Panc1 (cell line): ENCODE measurements at regions not wholly inside any gene's neighbourhood (a gene's known extent, or its start where the extent isn't known, plus 50 kb on each side); places are given as distances from the start of the nearest gene placed in this dataset.

Source experiments
- ATAC-seq: fragments of 200-7000 bp; cut with Tn5 transposase; 2 replicates; pipeline ENCODE4 v1.9.1; 2020; ENCODE audit warnings: mild to moderate bottlenecking, moderate library complexity
- BruUV-seq: library from RNA; stranded (reverse); fragments of 400-500 nt; replicated peaks from 2 replicates; lab custom pipeline; 2021; lab: Mats Ljungman, UMichigan
- CTCF ChIA-PET: fragments of 300-600 bp; sonication (Branson Sonifier 250); formaldehyde crosslinking; loops from one replicate; lab custom pipeline; 2022; ENCODE audit warnings: antibody characterized with exemption; lab: Charles Lee
- POLR2A ChIA-PET: fragments of 300-600 bp; sonication (Branson Sonifier 250); formaldehyde crosslinking; loops from one replicate; lab custom pipeline; 2022; ENCODE audit warnings: antibody characterized with exemption; lab: Charles Lee
- DNase-seq: peaks from one replicate; pipeline ENCODE4 v3.0.0-alpha.2; 2010; ENCODE audit warnings: low read depth, low spot score
- H3K27ac ChIP-seq: 2 replicates; pipeline ENCODE4 v1.5.1; 2011; ENCODE audit warnings: mild to moderate bottlenecking, low read length, inconsistent platforms
- H3K27me3 ChIP-seq: fragments of 200-500 bp; sonication (Bioruptor generic); 2 replicates; pipeline ENCODE4 v1.6.0; 2014; ENCODE audit warnings: low read length, inconsistent platforms; ENCODE audit not compliant: control insufficient read depth, insufficient read depth
- H3K36me3 ChIP-seq: fragments of 200-500 bp; sonication (Bioruptor generic); 2 replicates; pipeline ENCODE4 v1.5.1; 2014; ENCODE audit warnings: inconsistent platforms, mild to moderate bottlenecking, low read length, moderate library complexity; ENCODE audit not compliant: control insufficient read depth, insufficient read depth
- H3K4me1 ChIP-seq: 2 replicates; pipeline ENCODE4 v1.5.1; 2011; ENCODE audit warnings: inconsistent platforms, mild to moderate bottlenecking, low read length, moderate library complexity; ENCODE audit not compliant: control insufficient read depth, insufficient read depth
- H3K4me3 ChIP-seq, 2 experiments: 2 replicates each; pipeline ENCODE4 v1.5.1; 2011 to 2012; ENCODE audit warnings: low read depth in 2 of 2, low read length in 2 of 2, mild to moderate bottlenecking in 2 of 2, inconsistent platforms in 1 of 2, moderate library complexity in 1 of 2
- H3K9me3 ChIP-seq: fragments of 200-500 bp; sonication (Bioruptor generic); 2 replicates; pipeline ENCODE4 v1.5.1; 2014; ENCODE audit warnings: low read depth, mild to moderate bottlenecking, inconsistent platforms, low read length, moderate library complexity; ENCODE audit not compliant: control insufficient read depth, insufficient read depth
- CTCF ChIP-seq: fragments of 450-650 bp; IDR thresholded peaks from 2 replicates; pipeline ENCODE4 v1.5.1; 2017; ENCODE audit warnings: mild to moderate bottlenecking
- POLR2AphosphoS5 ChIP-seq: IDR thresholded peaks from 2 replicates; pipeline ENCODE4 v1.6.1; 2012; ENCODE audit warnings: mild to moderate bottlenecking, low read depth, low read length, moderate library complexity
- REST ChIP-seq, 2 experiments: IDR thresholded peaks; 2 replicates each; pipeline ENCODE4 v1.6.1; 2011 to 2012; ENCODE audit warnings: low read depth in 2 of 2, control low read depth in 1 of 2, low read length in 1 of 2, mild to moderate bottlenecking in 1 of 2, moderate library complexity in 1 of 2; ENCODE audit not compliant: insufficient read depth in 1 of 2
- SIN3A ChIP-seq: IDR thresholded peaks from 2 replicates; pipeline ENCODE4 v1.6.1; 2012; ENCODE audit warnings: low read depth, mild to moderate bottlenecking, low read length, moderate library complexity, borderline replicate concordance; ENCODE audit not compliant: insufficient read depth
- TCF7L2 ChIP-seq: IDR thresholded peaks from 2 replicates; pipeline ENCODE4 v1.6.1; 2011; ENCODE audit warnings: mild to moderate bottlenecking, low read depth, low read length, inconsistent platforms
- in situ Hi-C: cut with HindIII; loops from 2 replicates; pipeline ENCODE4 v1.10.0; 2016; ENCODE audit warnings: low sequenced_read_pairs, low pct_unique_long_range_greater_than_20kb
- intact Hi-C: fragments of 100-400 bp; cut with micrococcal nuclease; formaldehyde crosslinking; loops from one replicate; pipeline ENCODE4 v1.10.0; 2022; ENCODE audit not compliant: unreplicated experiment

GRCh38 chr4:125225806-125226205 lies 88.9 kb upstream of the FAT4 start:
- BruUV-seq = no TSS peak
- in situ Hi-C loops (no loop called here), intact Hi-C loops (no loop called here)
- no peak for TF ChIP-seq REST (IDR thresholded peaks at IDR 0.05; ENCODE audit: insufficient read depth in 1 of 2, low read depth in 2 of 2, low read length in 1 of 2)
- TF ChIP-seq SIN3A = no peak
- TF ChIP-seq POLR2AphosphoS5 = no peak
- no peak for TF ChIP-seq CTCF
- no peak for TF ChIP-seq TCF7L2
- Histone ChIP-seq H3K36me3 (no peaks in the 10 kb centered on the region), H3K27ac (no peak overlapping the region), H3K4me1 (no peaks in the 10 kb centered on the region), H3K4me3 (no peak overlapping the region), H3K9me3 (no peaks in the 10 kb centered on the region), H3K27me3 (no peaks in the 10 kb centered on the region)
- POLR2A ChIA-PET = no interaction called here
- ATAC-seq = no peak
- CTCF ChIA-PET = no interaction called here
- DNase-seq = no peak

- CTCF ChIA-PET = no interaction called here
These were observed 114.2 kb upstream of the FAT4 start for GRCh38 chr4:125200556-125200955.

More at GRCh38 chr4:125200556-125200955, 114.2 kb upstream of the FAT4 start:
- no peaks in the 10 kb centered on the region for H3K36me3 ChIP-seq
- no TSS peak for BruUV-seq
- H3K4me3 ChIP-seq = no peak overlapping the region
- H3K27ac ChIP-seq = no peak overlapping the region
- no peak for DNase-seq
- POLR2A ChIA-PET = no interaction called here
- no peaks in the 10 kb centered on the region for H3K27me3 ChIP-seq
- in situ Hi-C loops = no loop called here
- intact Hi-C loops = no loop called here
- ATAC-seq = no peak
- TF ChIP-seq REST (IDR thresholded peaks at IDR 0.05; ENCODE audit: insufficient read depth in 1 of 2, low read depth in 2 of 2, low read length in 1 of 2) = no peak
- no peak for TF ChIP-seq CTCF
- TF ChIP-seq POLR2AphosphoS5 = no peak
- no peak for TF ChIP-seq SIN3A
- H3K9me3 ChIP-seq = no peaks in the 10 kb centered on the region
- H3K4me1 ChIP-seq = no peaks in the 10 kb centered on the region
